H9 (cell line): ENCODE measurements at regions not wholly inside any gene's neighbourhood (a gene's known extent, or its start where the extent isn't known, plus 50 kb on each side); places are given as distances from the start of the nearest gene placed in this dataset.
A peak's percentile ranks its signal among the peaks of the same experiment; 100 is the strongest.

ENCODE experiments used
- DNase-seq: peaks from one replicate; pipeline ENCODE4 v3.0.0-alpha.2; 2017
- H2AFZ ChIP-seq: one replicate; pipeline ENCODE4 v1.6.1; 2013; ENCODE audit warnings: mild to moderate bottlenecking, low read length, control low read depth, moderate library complexity
- H2AK5ac ChIP-seq: 2 replicates; pipeline ENCODE4 v1.6.1; 2013; ENCODE audit warnings: low read length, control low read depth, mixed read lengths; ENCODE audit not compliant: insufficient read length
- H2BK120ac ChIP-seq: one replicate; pipeline ENCODE4 v1.6.1; 2013; ENCODE audit warnings: low read depth, mild to moderate bottlenecking, low read length, control low read depth, inconsistent platforms; ENCODE audit not compliant: poor library complexity, severe bottlenecking
- H2BK12ac ChIP-seq: 2 replicates; pipeline ENCODE4 v1.6.1; 2013; ENCODE audit warnings: low read length, control low read depth, mixed read lengths, low read depth; ENCODE audit not compliant: insufficient read length
- H2BK15ac ChIP-seq: 2 replicates; pipeline ENCODE4 v1.6.1; 2013; ENCODE audit warnings: low read depth, low read length, control low read depth
- H2BK20ac ChIP-seq: one replicate; pipeline ENCODE4 v1.6.1; 2013; ENCODE audit warnings: low read depth, mild to moderate bottlenecking, low read length, control low read depth, inconsistent platforms; ENCODE audit not compliant: poor library complexity, severe bottlenecking
- H2BK5ac ChIP-seq: 2 replicates; pipeline ENCODE4 v1.6.1; 2013; ENCODE audit warnings: low read length, control low read depth, mixed read lengths; ENCODE audit not compliant: insufficient read length
- H3K14ac ChIP-seq: 2 replicates; pipeline ENCODE4 v1.6.1; 2013; ENCODE audit warnings: low read length, control low read depth; ENCODE audit not compliant: insufficient read depth
- H3K18ac ChIP-seq: 2 replicates; pipeline ENCODE4 v1.6.1; 2013; ENCODE audit warnings: low read depth, mild to moderate bottlenecking, mixed read lengths, low read length, control low read depth; ENCODE audit not compliant: insufficient read length
- H3K23ac ChIP-seq: 2 replicates; pipeline ENCODE4 v1.6.1; 2013; ENCODE audit warnings: low read length, control low read depth, mixed read lengths, low read depth; ENCODE audit not compliant: insufficient read length
- H3K23me2 ChIP-seq: 2 replicates; pipeline ENCODE4 v1.6.1; 2013; ENCODE audit warnings: low read depth, mild to moderate bottlenecking, mixed read lengths, low read length, control low read depth; ENCODE audit not compliant: insufficient read length, poor library complexity, severe bottlenecking
- H3K27ac ChIP-seq: 2 replicates; pipeline ENCODE4 v1.5.1; 2013; ENCODE audit warnings: low read length, control low read depth, mixed read lengths, low read depth; ENCODE audit not compliant: insufficient read length
- H3K27me3 ChIP-seq: 2 replicates; pipeline ENCODE4 v1.6.1; 2013; ENCODE audit warnings: low read length, control low read depth, inconsistent platforms; ENCODE audit not compliant: insufficient read depth
- H3K4ac ChIP-seq: 2 replicates; pipeline ENCODE4 v1.6.1; 2013; ENCODE audit warnings: low read depth, mild to moderate bottlenecking, control low read depth, inconsistent platforms, low read length, moderate library complexity
- H3K4me1 ChIP-seq: 2 replicates; pipeline ENCODE4 v1.6.1; 2013; ENCODE audit warnings: low read length, control low read depth, inconsistent platforms; ENCODE audit not compliant: insufficient read depth
- H3K4me2 ChIP-seq: 2 replicates; pipeline ENCODE4 v1.6.1; 2013; ENCODE audit warnings: low read length, control low read depth, mixed read lengths; ENCODE audit not compliant: insufficient read length, insufficient read depth
- H3K56ac ChIP-seq: 2 replicates; pipeline ENCODE4 v1.6.1; 2013; ENCODE audit warnings: low read depth, mild to moderate bottlenecking, mixed read lengths, low read length, control low read depth; ENCODE audit not compliant: insufficient read length
- H3K79me1 ChIP-seq: 2 replicates; pipeline ENCODE4 v1.6.1; 2013; ENCODE audit warnings: low read depth, mild to moderate bottlenecking, moderate library complexity, low read length, control low read depth, inconsistent platforms; ENCODE audit not compliant: insufficient read depth, poor library complexity, severe bottlenecking
- H3K79me2 ChIP-seq: 2 replicates; pipeline ENCODE4 v1.6.1; 2013; ENCODE audit warnings: low read length, control low read depth, inconsistent platforms; ENCODE audit not compliant: insufficient read depth
- H3K9ac ChIP-seq: 2 replicates; pipeline ENCODE4 v1.6.1; 2013; ENCODE audit warnings: low read length, control low read depth, mixed read lengths; ENCODE audit not compliant: insufficient read length; ENCODE audit errors: extremely low read depth
- H3K9me3 ChIP-seq: one replicate; pipeline ENCODE4 v1.6.1; 2013; ENCODE audit warnings: low read depth, low read length, inconsistent platforms; ENCODE audit not compliant: control insufficient read depth
- H3T11ph ChIP-seq: one replicate; pipeline ENCODE4 v1.6.1; 2013; ENCODE audit warnings: mild to moderate bottlenecking, low read length, control low read depth, inconsistent platforms
- H4K20me1 ChIP-seq: one replicate; pipeline ENCODE4 v1.6.1; 2013; ENCODE audit not compliant: control insufficient read depth, insufficient read length, insufficient read depth
- H4K5ac ChIP-seq: 2 replicates; pipeline ENCODE4 v1.6.1; 2013; ENCODE audit warnings: low read depth, mild to moderate bottlenecking, mixed read lengths, low read length, control low read depth; ENCODE audit not compliant: insufficient read length
- H4K8ac ChIP-seq: replicated peaks from 2 replicates; pipeline ENCODE4 v1.6.1; 2013; ENCODE audit warnings: low read length, control low read depth, mixed read lengths, low read depth; ENCODE audit not compliant: insufficient read length
- H4K91ac ChIP-seq: 2 replicates; pipeline ENCODE4 v1.6.1; 2013; ENCODE audit warnings: low read depth, mild to moderate bottlenecking, moderate library complexity, mixed read lengths, low read length, control low read depth; ENCODE audit not compliant: insufficient read length
- H3K27ac Mint-ChIP-seq, 3 experiments: 2 replicates in 2 of 3; 3 replicates in 1 of 3; pipeline ENCODE4 v1.8.0; 2020 to 2021; ENCODE audit warnings: mixed read lengths in 3 of 3, mild to moderate bottlenecking in 1 of 3, moderate library complexity in 1 of 3
- H3K27me3 Mint-ChIP-seq: 2 replicates; pipeline ENCODE4 v1.8.0; 2021; ENCODE audit warnings: low read depth, mild to moderate bottlenecking, moderate library complexity, mixed read lengths
- H3K36me3 Mint-ChIP-seq, 3 experiments: 2 replicates in 2 of 3; 3 replicates in 1 of 3; pipeline ENCODE4 v1.8.0; 2020 to 2021; ENCODE audit warnings: low read depth in 3 of 3, mixed read lengths in 3 of 3; ENCODE audit not compliant: insufficient read depth in 1 of 3
- H3K4me1 Mint-ChIP-seq, 2 experiments: 2 replicates each; pipeline ENCODE4 v1.8.0; 2020; ENCODE audit warnings: mixed read lengths in 2 of 2
- H3K4me3 Mint-ChIP-seq, 2 experiments: 2 replicates in 1 of 2; 3 replicates in 1 of 2; pipeline ENCODE4 v1.8.0; 2020 to 2021; ENCODE audit warnings: mild to moderate bottlenecking in 2 of 2, mixed read lengths in 2 of 2, moderate library complexity in 1 of 2
- H3K9me3 Mint-ChIP-seq, 2 experiments: 2 replicates in 1 of 2; 3 replicates in 1 of 2; pipeline ENCODE4 v1.8.0; 2020; ENCODE audit warnings: mild to moderate bottlenecking in 2 of 2, mixed read lengths in 2 of 2, moderate library complexity in 1 of 2
- CTCF ChIP-seq: fragments of 200-600 bp; sonication (generic); conservative IDR thresholded peaks from 3 replicates; pipeline ENCODE4 v1.8.0; 2021; ENCODE audit warnings: antibody characterized with exemption, mild to moderate bottlenecking
- WGBS: extraction: QIAGEN DNeasy Blood & Tissue Kit; methylation state at CpG from one replicate; pipeline ENCODE4 v1.1.7; 2013; ENCODE audit warnings: missing lambda C conversion rate, low lambda C conversion rate, mixed read lengths; ENCODE audit not compliant: insufficient read length; ENCODE audit errors: extremely low coverage; 5-methylcytosine and 5-hydroxymethylcytosine counted together

GRCh38 chr18:78244779-78245178 lies 734.8 kb upstream of the SALL3 start:
- no peaks in the 10 kb centered on the region for H3K9me3 Mint-ChIP-seq
- Histone ChIP-seq H4K91ac (no peak overlapping the region), H3K56ac (no peak overlapping the region), H3K23me2 (no peaks in the 10 kb centered on the region), H3K18ac (no peak overlapping the region), H4K20me1 (no peaks in the 10 kb centered on the region), H3K27me3 (no peaks in the 10 kb centered on the region), H3K79me1 (no peaks in the 10 kb centered on the region), H3K14ac (no peak overlapping the region), H3K4me1 (peaks cover 2% of the 10 kb centered on the region; the same call in 1 of the 2 replicates), H3K23ac (no peak overlapping the region), H3K4me2 (no peak overlapping the region), H2BK12ac (no peak overlapping the region), H2AFZ (no peak overlapping the region), H4K8ac (no peak overlapping the region), H2BK15ac (no peak overlapping the region), H3K9me3 (no peaks in the 10 kb centered on the region), H3K4ac (no peak overlapping the region), H3K27ac (no peak overlapping the region), H2BK5ac (no peak overlapping the region), H3K79me2 (no peaks in the 10 kb centered on the region), H2BK20ac (no peak overlapping the region), H3K9ac (no peak overlapping the region), H4K5ac (no peak overlapping the region), H2BK120ac (no peak overlapping the region), H3T11ph (no peak overlapping the region), H2AK5ac (no peak overlapping the region)
- H3K4me3 Mint-ChIP-seq: no peak overlapping the region
- no CpG with 5 or more reads among the region's 4 CpGs for WGBS
- no peaks in the 10 kb centered on the region for H3K36me3 Mint-ChIP-seq
- no peak for DNase-seq
- no peak for TF ChIP-seq CTCF
- peaks cover 18 to 23% of the 10 kb centered on the region in 2 experiments for H3K4me1 Mint-ChIP-seq
- peaks cover 2% of the 10 kb centered on the region; the same call in 1 of the 2 replicates for H3K27me3 Mint-ChIP-seq
- H3K27ac Mint-ChIP-seq: peak overlapping the region in 1 of 3 experiments; percentile 86; a peak in 3 of 7 replicates
